ENCODE measurements at regions not wholly inside any gene's neighbourhood (a gene's known extent, or its start where the extent isn't known, plus 50 kb on each side); places are given as distances from the start of the nearest gene placed in this dataset.

DNA sequence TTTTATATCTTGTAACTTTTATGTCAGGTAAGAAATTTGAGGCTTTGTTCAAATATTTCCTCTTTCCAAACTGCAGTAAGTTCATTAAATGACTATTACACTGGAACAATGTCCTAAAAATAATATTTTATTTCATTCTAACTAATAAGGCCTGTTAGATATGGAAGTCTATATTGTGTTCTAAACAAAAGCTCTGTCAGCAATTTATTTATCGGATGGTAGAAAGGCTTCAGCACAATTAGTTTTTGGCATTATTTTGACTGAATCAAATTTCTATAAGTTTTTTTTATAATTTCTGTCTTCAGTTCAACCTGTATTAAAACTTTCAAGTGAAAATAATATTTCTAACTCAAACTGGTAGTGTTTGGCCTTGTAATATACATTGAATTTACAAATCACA is 992.1 kb downstream of the EPHA3 start:
- no peak overlapping the region for H3K4me3 Mint-ChIP-seq
- no peak overlapping the region for H3K27ac Mint-ChIP-seq
- TF ChIP-seq, protein P1, sequence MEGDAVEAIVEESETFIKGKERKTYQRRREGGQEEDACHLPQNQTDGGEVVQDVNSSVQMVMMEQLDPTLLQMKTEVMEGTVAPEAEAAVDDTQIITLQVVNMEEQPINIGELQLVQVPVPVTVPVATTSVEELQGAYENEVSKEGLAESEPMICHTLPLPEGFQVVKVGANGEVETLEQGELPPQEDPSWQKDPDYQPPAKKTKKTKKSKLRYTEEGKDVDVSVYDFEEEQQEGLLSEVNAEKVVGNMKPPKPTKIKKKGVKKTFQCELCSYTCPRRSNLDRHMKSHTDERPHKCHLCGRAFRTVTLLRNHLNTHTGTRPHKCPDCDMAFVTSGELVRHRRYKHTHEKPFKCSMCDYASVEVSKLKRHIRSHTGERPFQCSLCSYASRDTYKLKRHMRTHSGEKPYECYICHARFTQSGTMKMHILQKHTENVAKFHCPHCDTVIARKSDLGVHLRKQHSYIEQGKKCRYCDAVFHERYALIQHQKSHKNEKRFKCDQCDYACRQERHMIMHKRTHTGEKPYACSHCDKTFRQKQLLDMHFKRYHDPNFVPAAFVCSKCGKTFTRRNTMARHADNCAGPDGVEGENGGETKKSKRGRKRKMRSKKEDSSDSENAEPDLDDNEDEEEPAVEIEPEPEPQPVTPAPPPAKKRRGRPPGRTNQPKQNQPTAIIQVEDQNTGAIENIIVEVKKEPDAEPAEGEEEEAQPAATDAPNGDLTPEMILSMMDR (IDR thresholded peaks at IDR 0.05): no peak
- H3K27me3 Mint-ChIP-seq (ENCODE audit: low read depth, poor library complexity): no peaks in the 10 kb centered on the region
- no peak for DNase-seq
- no peaks in the 10 kb centered on the region for H3K4me1 Mint-ChIP-seq
- no peaks in the 10 kb centered on the region for H3K36me3 Mint-ChIP-seq (ENCODE audit: low read depth)
- no peaks in the 10 kb centered on the region for H3K9me3 Mint-ChIP-seq

DNA sequence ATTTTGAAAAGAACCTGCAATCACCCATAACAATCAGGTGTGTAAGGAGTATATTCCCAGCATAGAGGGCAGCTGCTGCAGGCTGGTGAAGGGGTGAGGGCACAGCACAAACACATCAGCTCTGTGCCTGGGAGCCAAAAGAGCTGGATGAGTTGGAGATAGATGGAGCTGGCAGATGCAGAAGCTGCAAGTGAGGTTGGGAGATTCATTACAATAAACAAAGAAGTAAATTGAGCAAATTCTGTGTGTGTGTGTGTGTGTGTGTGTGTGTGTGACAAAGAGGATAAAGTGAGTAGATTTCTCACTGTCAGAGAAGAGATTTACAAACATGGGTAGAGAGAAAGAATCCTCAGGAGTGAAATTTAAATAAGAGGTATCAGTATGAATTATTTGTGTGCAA is 994.7 kb downstream of the EPHA3 start:
- DNase-seq: no peak

DNA sequence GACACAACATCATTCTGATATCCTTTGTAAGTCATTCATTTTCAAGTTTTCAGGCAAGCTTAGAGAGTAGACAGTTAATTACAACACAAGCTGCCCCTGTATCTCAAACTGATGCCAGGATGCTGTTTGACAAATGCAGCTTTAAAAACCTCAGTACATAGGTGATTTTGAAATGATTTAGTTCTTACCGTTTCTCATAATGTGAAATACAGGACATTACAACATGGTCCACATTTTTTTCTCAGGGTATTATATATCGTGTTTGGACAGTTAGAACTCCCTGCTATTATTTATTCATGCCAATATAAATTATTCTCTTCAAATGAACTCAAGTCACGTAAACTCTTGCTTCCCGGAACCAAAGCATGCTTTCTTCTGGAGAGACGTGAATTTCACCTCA is 1013.9 kb downstream of the EPHA3 start:
- H3K4me1 Mint-ChIP-seq: peaks cover 10% of the 10 kb centered on the region
- no peak overlapping the region for H3K4me3 Mint-ChIP-seq
- TF ChIP-seq, protein P1 (IDR thresholded peaks at IDR 0.05): no peak
- no peak for DNase-seq
- H3K9me3 Mint-ChIP-seq: peaks cover 30% of the 10 kb centered on the region
- peak overlapping the region; percentile 50 for H3K27ac Mint-ChIP-seq
- H3K36me3 Mint-ChIP-seq (ENCODE audit: low read depth): no peaks in the 10 kb centered on the region
- no peaks in the 10 kb centered on the region for H3K27me3 Mint-ChIP-seq (ENCODE audit: low read depth, poor library complexity)

More for the DNA sequence above, 994.7 kb downstream of the EPHA3 start:
- Mint-ChIP-seq H3K27ac (no peak overlapping the region), H3K36me3 (ENCODE audit: low read depth) (no peaks in the 10 kb centered on the region), H3K4me3 (no peak overlapping the region), H3K4me1 (no peaks in the 10 kb centered on the region), H3K9me3 (peaks cover 16% of the 10 kb centered on the region), H3K27me3 (ENCODE audit: low read depth, poor library complexity) (no peaks in the 10 kb centered on the region)
- TF ChIP-seq, protein P1 (IDR thresholded peaks at IDR 0.05): no peak

DNA sequence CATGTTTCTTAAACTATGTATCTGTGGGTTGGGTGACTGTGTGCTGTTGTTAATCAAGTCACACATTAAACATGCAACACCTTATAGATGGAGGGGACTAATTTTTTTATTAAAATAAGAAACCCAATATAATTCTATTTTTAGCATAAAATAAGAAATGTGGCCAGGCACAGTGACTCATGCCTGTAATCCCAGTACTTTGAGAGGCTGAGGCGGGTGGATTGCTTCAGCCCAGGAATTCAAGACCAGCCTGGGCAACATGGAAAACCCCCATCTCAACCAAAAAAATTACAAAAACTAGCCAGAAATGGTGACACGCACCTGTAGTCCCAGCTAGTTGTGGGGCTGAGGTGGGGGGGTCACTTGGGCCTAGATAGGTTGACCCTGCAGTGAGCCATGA is 1021.0 kb downstream of the EPHA3 start:
- no peaks in the 10 kb centered on the region for H3K27me3 Mint-ChIP-seq (ENCODE audit: low read depth, poor library complexity)
- DNase-seq: no peak
- no peak overlapping the region for H3K27ac Mint-ChIP-seq
- H3K9me3 Mint-ChIP-seq: peaks cover 21% of the 10 kb centered on the region
- H3K4me3 Mint-ChIP-seq: no peak overlapping the region
- H3K36me3 Mint-ChIP-seq (ENCODE audit: low read depth): peaks cover 8% of the 10 kb centered on the region
- no peaks in the 10 kb centered on the region for H3K4me1 Mint-ChIP-seq
- TF ChIP-seq, protein P1 (IDR thresholded peaks at IDR 0.05): no peak

DNA sequence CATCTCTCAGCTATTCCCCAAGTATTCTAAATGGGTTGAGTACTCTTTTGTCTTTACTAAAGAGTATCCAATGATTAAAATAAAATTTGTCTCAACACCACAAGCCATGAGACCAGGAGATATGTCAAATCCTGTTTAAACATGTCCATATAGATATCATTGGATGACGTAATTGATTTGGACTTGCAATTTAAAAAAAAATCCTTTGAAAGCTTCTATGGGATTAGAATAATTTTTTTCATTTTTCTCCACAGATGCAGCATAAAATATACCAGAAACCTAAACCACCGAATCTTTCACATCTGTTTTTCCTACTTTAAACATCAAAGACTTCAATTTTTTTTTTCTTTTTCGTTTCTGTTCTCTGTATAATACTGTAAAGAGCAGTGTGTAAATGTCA is 1022.3 kb downstream of the EPHA3 start:
- Mint-ChIP-seq H3K4me3 (no peak overlapping the region), H3K27me3 (ENCODE audit: low read depth, poor library complexity) (no peaks in the 10 kb centered on the region), H3K4me1 (peaks cover 5% of the 10 kb centered on the region), H3K9me3 (peaks cover 21% of the 10 kb centered on the region), H3K27ac (no peak overlapping the region), H3K36me3 (ENCODE audit: low read depth) (peaks cover 8% of the 10 kb centered on the region)
- DNase-seq: no peak
- TF ChIP-seq, protein P1 (IDR thresholded peaks at IDR 0.05): no peak

DNA sequence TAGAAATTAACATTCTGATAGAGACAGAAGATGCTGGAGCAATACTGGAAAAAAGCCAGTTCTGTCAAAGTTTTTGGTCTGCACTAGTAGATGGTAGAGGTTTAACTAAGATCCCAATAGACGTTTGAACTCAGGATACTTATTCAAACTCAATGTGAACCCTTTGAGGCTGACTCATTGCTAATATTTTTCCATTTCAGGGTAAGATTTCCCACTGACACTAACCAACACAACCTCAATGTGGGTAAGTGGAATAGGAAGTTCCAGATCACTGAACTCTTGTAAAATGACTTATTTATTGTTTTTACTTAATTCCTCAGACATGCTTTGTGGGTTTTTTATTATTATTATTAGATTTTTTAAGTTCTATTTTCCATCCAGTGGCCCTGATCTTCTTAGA is 1024.8 kb downstream of the EPHA3 start:
- Mint-ChIP-seq H3K9me3 (peaks cover 3% of the 10 kb centered on the region), H3K27ac (no peak overlapping the region), H3K4me1 (peaks cover 10% of the 10 kb centered on the region), H3K36me3 (ENCODE audit: low read depth) (peaks cover 2% of the 10 kb centered on the region), H3K27me3 (ENCODE audit: low read depth, poor library complexity) (no peaks in the 10 kb centered on the region), H3K4me3 (no peak overlapping the region)
- TF ChIP-seq, protein P1 (IDR thresholded peaks at IDR 0.05): no peak
- no peak for DNase-seq

Measured in nephron progenitor cell (in vitro differentiated cells).